CD4-positive, alpha-beta T cell treated with Interleukin-12 subunit alpha and Interleukin-12 subunit beta, for 1 hour (primary cell): ENCODE measurements at regions not wholly inside any gene's neighbourhood (a gene's known extent, or its start where the extent isn't known, plus 50 kb on each side); places are given as distances from the start of the nearest gene placed in this dataset.
"Not testable (repeated sequence)": the region's sequence is repeated elsewhere in the genome, so short reads cannot be mapped to it uniquely, and the experiment has no call there.

Source experiments
- DNase-seq: peaks from one replicate; pipeline ENCODE4 v3.0.0-alpha.2; 2020

GRCh38 chrX:118261151-118261550, 84.8 kb upstream of the WDR44 start:
- no peak for DNase-seq

- no peak for DNase-seq
Measured at GRCh38 chrX:118271775-118272174, 74.1 kb upstream of the WDR44 start.

- DNase-seq: no peak
Measured at GRCh38 chrX:118272242-118272641, 73.7 kb upstream of the WDR44 start.

- DNase-seq: no peak
Measured at GRCh38 chrX:118286066-118286762, 59.7 kb upstream of the WDR44 start.

- not testable (repeated sequence) for DNase-seq
Measured at GRCh38 chrX:118295818-118296217, 50.1 kb upstream of the WDR44 start.
